ENCODE measurements at regions not wholly inside any gene's neighbourhood (a gene's known extent, or its start where the extent isn't known, plus 50 kb on each side); places are given as distances from the start of the nearest gene placed in this dataset.

GRCh38 chr7:32154797-32155196 lies 84.6 kb upstream of the PDE1C start:
- TF ChIP-seq CTCF (IDR thresholded peaks at IDR 0.05 in 8 of 11, conservative IDR thresholded peaks at IDR 0.05 in 3 of 11) (no peak), POLR2AphosphoS5 (IDR thresholded peaks at IDR 0.05) (no peak), POLR2A (IDR thresholded peaks at IDR 0.05) (no peak)

Data from spleen (tissue), 7 donors.